ENCODE measurements at regions not wholly inside any gene's neighbourhood (a gene's known extent, or its start where the extent isn't known, plus 50 kb on each side); places are given as distances from the start of the nearest gene placed in this dataset.
"Not testable (repeated sequence)": the region's sequence is repeated elsewhere in the genome, so short reads cannot be mapped to it uniquely, and the experiment has no call there.

- no peak for DNase-seq (ENCODE audit: low read depth)
Measured at GRCh38 chr7:101708223-101708622, 79.1 kb upstream of the MYL10 start.

DNA sequence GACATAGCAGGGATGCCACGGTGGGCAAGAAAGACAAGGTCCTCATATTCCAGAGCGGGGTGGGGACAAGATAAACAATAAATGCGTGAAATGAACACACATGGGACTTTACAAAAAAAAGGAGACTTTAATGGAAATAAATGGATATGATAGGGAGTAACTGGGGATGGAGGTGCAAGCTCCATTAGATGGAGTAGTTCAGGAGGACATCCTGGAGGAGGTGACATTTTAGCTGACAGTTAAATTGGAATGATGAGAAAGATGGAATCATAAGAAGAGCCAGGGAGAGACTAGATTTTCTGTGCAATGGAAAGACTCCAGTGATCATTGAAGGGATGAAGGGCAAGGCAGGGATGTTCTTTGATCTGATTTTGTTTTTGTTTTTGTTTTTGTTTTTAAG, 83.6 kb upstream of the MYL10 start:
- no peak for DNase-seq (ENCODE audit: low read depth)

- DNase-seq (ENCODE audit: low read depth): no peak
Measured at GRCh38 chr7:101714097-101714496, 85.0 kb upstream of the MYL10 start.

DNA sequence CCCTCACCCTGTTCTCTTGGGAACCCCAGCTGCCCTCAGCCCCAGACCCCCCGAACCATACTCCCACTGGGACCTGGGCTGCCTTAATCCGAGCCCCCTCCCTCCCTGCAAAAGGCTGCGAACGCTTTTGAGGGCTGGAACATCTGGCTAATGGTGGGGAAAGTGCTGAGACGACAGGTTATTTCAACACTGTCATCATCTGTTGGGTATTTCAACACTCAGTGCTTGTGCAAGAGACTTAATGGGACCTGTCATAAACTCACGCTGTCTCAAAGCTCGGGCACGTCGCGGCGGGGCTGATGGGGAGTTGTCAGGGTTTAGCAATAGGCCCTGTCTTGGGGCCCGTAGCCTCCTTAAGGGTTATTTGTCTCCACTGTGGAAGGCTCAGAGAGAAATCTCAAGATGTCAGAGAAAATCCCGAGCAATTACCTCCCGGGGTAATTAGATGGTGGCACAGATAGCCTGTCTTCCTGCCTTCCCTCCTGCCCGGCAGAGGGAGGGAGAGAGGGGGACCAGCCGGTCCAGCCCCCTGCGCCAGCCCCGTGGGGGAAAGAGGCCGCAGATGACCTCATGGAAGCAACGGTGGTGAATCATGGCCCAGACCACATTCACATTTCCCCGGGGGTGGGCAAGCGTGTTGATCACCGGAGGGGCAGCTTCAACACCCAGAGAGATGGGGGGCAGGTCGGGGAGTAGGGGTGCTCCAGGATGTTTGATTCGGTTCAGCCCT, 88.7 kb upstream of the MYL10 start:
- peak; percentile 68 for DNase-seq (ENCODE audit: low read depth)

GRCh38 chr7:101718363-101719122, 89.4 kb upstream of the MYL10 start:
- DNase-seq (ENCODE audit: low read depth): no peak

DNA sequence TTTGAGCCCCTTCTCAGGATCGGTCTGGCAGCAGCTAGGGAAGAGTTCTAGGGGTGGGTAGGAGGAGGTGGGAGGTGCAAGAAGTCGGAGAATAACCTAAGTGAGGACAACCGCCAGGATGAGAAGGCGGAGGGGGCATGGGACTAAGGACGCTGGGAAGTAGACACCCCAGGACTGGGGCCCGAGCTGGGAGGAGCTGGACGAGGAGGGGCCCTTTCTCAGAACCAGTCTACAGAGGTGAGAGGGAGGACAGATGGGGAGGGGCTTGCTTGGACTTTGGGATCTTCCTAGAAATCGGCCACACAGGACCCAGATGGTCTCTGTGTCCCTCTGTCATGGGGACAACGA, 90.0 kb upstream of the MYL10 start:
- DNase-seq (ENCODE audit: low read depth): no peak

DNA sequence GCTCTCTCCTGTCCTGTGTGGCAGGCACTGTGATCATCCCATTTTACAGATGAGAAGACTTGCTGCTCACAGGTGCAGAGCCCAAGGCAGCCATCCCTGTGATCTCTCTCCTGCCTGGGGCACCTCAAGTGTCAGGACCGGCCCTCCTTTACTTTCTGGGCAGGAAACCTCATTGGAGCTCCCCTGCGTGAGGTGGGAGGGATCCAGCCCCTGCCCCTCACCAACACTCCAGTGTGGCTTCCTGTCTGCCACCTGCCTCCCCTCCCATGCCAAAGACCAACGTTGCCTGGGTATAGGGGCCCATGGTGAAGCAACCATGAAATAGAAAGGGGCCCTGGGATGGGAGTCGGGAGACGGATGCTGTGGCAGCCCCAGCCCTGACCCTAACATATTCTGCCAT, 91.2 kb upstream of the MYL10 start:
- DNase-seq (ENCODE audit: low read depth): no peak

GRCh38 chr7:101722247-101722646, 93.2 kb upstream of the MYL10 start:
- DNase-seq (ENCODE audit: low read depth): no peak

DNA sequence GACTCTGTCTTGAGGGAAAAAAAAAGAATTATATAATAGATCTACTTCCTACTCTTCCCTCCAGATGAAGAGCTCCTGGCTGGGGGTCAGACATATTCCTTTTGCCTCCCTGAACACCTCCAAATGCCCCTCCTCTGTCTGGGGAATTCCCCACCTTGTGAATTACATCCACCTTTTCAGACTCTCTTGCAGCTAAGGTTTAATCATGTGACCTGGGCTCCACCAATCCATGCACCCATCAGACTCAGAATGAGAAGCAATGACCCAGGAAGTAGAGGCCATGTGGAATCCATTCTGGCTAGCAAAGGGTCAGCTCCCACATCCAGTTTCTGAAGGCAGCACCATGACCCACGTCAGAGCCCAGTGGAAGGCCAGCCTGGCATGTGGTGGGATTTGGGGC, 93.6 kb upstream of the CUX1 start:
- DNase-seq (ENCODE audit: low read depth): no peak

GRCh38 chr7:101724957-101725356, 92.5 kb upstream of the CUX1 start:
- no peak for DNase-seq (ENCODE audit: low read depth)

DNA sequence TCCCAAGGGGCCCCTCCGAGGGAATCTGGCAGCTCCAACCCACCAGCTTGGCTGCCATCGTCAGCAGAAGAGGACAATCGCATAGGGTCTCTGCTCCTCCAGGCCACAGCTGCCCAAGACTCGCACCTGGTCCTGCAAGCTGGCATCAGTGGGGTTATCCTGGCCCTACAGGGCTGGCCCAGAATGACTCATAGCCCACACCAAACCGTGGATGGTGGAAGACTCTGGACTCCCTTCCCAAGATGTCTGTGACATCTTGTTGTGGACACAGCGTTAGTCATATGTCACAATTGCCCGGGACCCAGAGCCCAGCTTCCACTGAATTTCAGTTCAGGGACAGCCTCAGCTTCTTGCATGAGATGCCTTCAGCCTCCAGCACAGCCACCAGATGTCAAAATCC, 91.5 kb upstream of the CUX1 start:
- no peak for DNase-seq (ENCODE audit: low read depth)

- no peak for DNase-seq (ENCODE audit: low read depth)
Measured at GRCh38 chr7:101727184-101727583, 90.2 kb upstream of the CUX1 start.

DNA sequence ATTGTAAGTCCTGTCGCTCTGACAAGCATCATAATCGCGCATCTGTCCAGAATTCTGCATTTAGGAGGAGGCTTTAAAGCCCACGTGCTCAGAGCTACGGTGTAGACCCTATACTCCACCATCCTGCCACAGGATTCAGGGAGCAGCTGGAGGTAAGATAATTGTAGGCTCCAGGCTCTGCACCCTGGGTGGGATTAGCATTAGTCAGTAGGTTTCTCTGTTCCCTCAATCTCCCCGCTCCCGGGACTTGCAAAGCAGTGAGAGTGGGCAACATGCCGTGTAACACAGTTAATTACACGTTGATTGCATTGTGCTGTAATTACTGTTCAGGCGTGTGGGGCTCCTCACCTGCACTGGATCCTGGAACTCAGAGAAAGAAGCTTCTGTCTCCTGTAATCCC, 89.3 kb upstream of the CUX1 start:
- no peak for DNase-seq (ENCODE audit: low read depth)

DNA sequence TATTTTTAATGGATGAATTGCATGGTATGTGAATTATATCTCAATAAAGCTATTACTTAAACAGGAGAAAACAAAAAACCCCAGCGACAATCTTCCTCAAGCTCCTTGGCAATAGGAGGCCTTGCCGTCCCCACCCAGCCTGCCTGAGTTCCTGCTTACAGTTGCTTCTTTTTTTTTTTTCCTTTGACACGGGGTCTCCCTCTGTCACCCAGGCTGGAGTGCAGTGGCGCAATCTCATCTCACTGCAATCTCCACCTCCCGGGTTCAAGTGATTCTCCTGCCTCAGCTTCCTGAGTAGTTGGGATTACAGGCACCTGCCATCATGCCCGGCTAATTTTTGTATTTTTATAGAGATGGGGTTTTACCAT, 88.6 kb upstream of the CUX1 start:
- DNase-seq (ENCODE audit: low read depth): not testable (repeated sequence)

- no peak for DNase-seq (ENCODE audit: low read depth)
Measured at GRCh38 chr7:101729241-101729883, 88.1 kb upstream of the CUX1 start.

- DNase-seq (ENCODE audit: low read depth): no peak
Measured at GRCh38 chr7:101731502-101732084, 85.8 kb upstream of the CUX1 start.

- no peak for DNase-seq (ENCODE audit: low read depth)
Measured at GRCh38 chr7:101733713-101734475, 83.5 kb upstream of the CUX1 start.

GRCh38 chr7:101736084-101736483, 81.3 kb upstream of the CUX1 start:
- DNase-seq (ENCODE audit: low read depth): no peak

DNA sequence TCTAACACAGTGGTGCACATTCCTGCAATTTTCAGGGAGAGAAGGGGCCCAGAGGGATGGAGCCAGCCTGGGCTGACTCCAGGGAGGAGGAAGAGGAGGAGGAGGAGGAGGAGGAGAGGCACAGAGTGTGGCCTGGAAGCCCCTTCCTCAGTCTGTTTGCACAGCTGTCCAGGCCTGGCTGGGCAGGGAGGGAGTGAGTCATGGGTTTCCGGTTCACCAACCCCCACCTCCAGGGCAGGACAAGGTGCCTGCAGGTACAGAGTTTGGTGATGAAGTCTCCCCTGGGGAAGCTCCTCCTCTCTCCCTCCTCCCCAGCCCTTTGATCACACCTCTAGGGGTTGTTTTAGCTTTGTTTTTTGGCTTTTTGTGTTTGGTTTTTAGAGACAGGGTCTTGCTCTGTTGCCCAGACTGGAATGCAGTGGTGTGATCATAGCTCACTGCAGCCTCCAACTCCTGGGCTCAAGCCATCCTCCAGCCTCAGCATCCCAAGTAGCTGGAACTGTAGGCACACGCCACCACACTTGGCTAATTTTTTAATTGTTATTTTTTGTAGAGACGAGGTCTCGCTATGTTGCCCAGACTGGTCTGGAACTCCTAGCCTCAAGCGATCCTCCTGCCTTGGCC, 77.5 kb upstream of the CUX1 start:
- no peak for DNase-seq (ENCODE audit: low read depth)

DNA sequence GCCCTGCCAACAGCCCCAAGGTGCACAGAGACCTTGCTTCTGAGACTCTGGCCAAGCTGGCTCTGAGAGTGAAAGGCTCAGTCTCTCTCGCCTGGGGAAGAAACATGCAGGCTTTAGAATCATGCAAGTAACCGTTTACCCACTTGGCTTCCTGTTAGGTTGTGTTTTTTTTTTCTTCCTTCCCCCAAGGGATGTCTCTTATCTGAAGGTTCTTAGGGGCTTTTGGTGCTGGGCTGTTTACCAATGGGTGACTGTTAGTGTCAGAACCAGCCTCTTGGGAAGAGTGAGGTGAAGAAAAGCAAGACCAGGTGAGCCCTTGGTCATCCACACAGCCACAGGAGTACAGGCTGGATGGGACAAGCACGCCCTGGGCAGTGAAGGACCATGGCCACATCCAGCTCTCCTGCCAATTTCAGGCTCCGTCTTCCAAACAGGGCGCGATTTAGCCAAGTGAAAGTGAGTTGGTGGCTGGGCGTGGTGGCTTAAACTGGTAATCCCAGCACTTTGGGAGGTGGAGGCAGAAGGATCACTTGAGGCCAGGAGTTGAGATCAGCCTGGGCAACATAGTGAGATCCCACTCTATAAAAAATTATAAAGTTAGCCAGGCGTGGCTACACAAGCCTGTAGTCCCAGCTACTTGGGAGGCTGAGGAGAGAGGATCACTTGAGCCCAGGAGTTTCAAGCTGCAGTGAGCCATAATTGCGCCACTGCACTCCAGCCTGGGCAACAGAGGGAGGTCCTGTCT, 76.3 kb upstream of the CUX1 start:
- no peak for DNase-seq (ENCODE audit: low read depth)
